Hematopoietic multipotent progenitor cell (in vitro differentiated cells): ENCODE measurements at regions not wholly inside any gene's neighbourhood (a gene's known extent, or its start where the extent isn't known, plus 50 kb on each side); places are given as distances from the start of the nearest gene placed in this dataset.

Experiments
- DNase-seq, 3 donors: peaks; one replicate each; pipeline ENCODE4 v3.0.0-alpha.2; 2011 to 2015; ENCODE audit warnings: low read depth in 2 of 3, low spot score in 2 of 3

GRCh38 chr5:117058740-117059139, 484.1 kb upstream of the SEMA6A start:
- DNase-seq = no peak

DNA sequence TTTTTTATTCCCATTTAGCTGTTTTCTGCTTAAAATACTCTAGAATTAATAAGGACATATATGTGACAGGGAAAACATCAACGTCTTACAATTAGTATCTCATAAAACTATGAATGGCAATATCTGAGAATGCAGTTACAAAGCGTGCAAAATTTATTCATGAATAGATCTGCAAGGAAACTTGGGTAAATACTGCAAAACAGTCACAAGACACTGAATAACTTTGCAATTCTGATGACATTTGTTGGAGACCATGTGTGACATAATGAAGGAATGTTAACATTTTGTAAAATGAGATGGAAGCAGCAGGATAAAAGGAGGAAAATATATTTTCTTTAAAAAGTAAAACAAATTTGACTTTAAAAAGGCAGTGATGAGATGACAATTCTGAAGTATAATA, 480.9 kb upstream of the SEMA6A start:
- no peak for DNase-seq

GRCh38 chr5:117054911-117055310, 480.3 kb upstream of the SEMA6A start:
- no peak for DNase-seq

- no peak for DNase-seq
Measured at GRCh38 chr5:117054141-117054540, 479.5 kb upstream of the SEMA6A start.

DNA sequence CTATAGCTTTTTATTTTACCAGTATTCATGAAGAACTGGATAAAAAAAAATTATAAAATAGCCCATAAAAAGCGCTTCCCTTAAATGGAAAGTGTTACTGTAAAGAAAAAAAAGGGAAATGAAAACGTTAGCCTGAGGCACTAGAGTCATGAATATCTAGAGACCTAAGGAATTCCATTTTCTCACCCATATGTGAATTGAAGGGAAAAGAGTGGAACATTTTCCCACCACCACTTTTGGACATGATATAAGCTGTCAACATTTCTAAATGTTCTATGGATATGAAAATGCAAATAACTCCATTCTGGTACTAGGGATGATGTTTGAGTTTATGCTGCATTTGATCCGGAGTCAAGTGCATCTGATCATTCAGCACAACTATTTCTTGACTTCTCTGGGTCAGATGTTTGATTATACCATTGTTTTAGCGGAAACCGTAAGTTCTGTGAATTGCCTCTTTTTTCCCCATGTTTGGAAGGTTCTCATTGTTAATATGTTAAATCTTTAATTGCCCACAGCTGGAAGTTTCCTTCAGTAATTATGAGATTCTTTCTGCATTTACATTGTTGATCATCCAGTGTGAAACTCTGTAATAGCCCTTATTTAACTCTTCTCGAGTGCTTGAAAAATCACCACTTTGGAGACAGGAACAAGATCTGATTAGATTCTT, 467.4 kb upstream of the SEMA6A start:
- no peak for DNase-seq

GRCh38 chr5:117039035-117039434, 464.4 kb upstream of the SEMA6A start:
- no peak for DNase-seq

- no peak for DNase-seq
Measured at GRCh38 chr5:117027384-117027783, 452.8 kb upstream of the SEMA6A start.

DNA sequence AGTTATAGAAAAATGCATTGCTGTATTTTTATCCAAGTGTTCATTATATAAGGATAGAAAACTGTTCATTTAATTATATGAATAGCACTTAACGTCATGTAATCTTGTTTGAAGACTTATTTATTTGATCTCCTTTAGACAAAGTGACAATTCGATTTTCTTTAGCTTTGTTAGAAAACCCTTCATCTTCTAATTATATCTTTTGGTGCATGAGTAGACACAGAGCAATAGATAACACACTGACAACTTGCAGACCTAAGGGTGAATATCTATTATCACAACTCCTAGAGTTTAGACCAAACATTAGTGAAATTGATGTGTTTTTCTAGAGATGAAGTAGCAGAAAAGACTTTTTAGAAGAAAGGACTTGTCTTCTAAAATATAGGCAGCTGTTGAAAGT, 446.4 kb upstream of the SEMA6A start:
- DNase-seq = no peak

DNA sequence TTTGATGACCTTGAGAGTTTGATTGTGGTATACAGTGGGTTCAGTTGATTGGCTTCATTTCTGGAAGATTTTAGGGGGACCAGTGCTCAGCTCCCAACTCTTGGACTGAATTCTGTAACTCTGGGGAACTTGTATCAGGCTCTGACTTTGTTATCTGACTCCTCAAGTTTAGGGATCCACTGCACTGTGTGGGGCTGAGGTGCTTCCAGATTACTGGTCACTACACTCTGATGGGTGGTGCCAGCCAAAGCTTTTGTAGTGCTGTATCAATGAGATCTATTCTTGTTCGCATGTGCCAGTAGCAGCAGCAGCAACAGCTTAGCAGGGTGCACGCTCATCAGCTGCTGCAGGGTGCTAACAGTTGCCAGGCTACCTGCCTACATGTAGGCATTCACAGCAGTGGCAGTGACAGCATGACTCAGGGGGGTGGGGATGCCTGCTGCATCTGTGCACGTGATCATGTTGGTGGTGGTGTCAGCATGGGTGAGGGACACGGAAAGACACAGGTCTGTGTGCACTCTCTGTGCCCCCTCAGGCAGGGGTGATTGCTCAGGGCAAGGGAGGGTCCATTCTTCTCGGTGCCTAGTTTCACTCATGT, 438.8 kb upstream of the SEMA6A start:
- DNase-seq = no peak

GRCh38 chr5:117010574-117010973, 436.0 kb upstream of the SEMA6A start:
- DNase-seq = no peak

- no peak for DNase-seq
Measured at GRCh38 chr5:116998024-116998423, 423.4 kb upstream of the SEMA6A start.

DNA sequence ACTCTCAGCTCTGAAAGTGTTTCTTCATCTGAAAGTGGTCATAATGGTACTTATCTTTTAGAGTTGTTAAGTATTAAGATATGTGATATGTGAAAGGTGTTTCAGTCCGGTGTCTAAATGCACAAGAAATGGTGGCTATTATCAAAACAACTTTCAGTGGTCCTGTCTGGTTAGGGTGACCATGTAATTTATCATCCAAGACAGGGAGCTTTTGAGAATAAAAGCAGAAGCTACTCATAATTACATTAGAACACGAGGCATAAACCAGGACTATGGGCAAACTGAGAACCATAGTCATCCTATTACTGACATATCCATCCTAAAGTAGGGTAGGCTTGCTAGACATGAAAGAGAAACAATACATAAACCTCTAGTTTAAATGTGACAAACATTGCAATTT, 418.1 kb upstream of the SEMA6A start:
- no peak for DNase-seq

- DNase-seq = no peak
Measured at GRCh38 chr5:116989995-116990394, 415.4 kb upstream of the SEMA6A start.

DNA sequence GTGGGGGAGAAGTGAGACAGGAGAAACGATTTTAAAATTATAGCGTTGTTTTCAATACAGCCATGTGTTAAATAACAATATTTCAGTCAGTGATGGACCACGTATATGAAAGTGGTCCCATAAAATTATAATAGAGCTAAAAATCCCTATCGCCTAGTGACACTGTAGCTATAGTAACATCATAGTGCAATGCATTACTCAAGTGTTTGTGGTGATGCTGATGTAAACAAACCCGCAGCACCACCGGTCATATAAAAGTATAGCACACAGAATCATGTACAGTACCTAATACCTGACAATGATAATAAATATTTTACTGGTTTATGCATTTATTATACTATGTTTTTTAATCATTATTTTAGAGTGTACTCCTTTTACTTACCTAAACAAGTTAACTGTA, 407.4 kb upstream of the SEMA6A start:
- no peak for DNase-seq

DNA sequence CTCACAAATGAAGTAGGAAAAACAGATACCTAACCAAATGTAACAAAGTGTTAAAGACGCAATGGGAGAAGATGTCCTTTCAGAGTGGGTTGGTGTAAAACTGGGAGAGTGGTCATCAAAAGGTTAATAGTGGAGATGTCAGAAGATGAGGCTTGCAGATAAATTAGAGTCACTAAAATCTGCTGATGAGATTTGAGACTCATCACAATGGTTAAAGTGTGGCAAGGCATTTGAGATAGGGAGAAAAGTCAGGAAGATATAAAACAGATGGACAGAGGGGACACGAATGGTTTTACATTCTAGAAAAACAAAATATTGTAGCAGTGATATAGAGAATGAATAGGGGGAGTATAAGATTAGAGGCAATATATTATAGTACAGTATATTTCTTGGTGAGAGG, 406.0 kb upstream of the SEMA6A start:
- DNase-seq = no peak

DNA sequence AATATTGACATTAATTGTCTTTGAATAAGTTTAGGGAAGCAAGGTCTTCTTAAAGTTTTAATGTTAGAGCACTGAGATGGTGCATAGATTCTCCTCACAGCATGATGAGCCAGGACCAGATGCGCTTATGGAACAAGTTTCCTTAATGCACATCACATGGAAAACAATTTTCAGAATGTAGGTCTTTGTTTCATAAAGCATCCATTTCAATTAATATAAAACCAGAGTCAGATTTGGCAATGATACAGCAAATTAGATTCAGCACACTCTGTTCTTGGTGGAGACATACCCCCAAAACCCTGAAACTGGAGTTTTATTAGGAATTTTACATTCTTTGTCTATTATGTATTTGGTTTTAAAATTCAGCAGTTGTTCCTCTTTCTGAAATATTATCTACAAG, 402.1 kb upstream of the SEMA6A start:
- no peak for DNase-seq

- no peak for DNase-seq
Measured at GRCh38 chr5:116971131-116971530, 396.5 kb upstream of the SEMA6A start.

DNA sequence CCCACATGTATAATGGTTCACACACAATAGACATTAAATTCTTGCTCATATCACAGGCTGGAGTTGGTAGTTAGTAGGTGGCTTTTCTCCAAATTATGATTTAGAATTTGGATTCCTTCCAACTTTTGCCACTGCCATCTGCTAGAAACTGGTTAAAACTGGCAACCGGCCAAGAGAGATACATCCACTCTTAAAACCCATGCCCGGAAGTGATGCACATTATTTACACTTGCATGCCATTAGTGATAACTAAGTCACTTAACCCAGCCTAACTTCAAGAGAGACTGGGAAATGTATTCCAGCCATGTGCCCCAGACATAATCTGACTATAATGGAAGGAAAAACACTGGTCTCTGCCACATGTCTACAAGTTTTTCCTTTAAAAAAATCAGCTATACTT, 395.7 kb upstream of the SEMA6A start:
- DNase-seq = no peak

DNA sequence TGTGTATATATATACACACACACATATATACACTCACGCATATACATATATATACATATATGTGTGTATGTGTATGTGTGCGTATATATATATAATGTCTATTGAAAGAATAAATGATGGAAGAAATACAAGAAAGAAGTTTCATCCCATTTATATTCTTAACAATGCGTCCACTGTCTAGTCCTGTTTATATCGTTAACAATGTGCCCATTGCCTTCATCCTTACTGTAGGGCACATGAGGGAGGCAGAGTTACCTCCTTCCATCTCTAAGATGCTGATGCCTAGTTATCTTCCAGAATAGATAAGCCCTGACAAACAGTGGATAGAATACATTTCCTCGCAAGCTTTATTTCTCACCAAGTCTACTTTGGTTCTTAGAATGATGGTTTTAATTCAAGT, 389.8 kb upstream of the SEMA6A start:
- DNase-seq = no peak

DNA sequence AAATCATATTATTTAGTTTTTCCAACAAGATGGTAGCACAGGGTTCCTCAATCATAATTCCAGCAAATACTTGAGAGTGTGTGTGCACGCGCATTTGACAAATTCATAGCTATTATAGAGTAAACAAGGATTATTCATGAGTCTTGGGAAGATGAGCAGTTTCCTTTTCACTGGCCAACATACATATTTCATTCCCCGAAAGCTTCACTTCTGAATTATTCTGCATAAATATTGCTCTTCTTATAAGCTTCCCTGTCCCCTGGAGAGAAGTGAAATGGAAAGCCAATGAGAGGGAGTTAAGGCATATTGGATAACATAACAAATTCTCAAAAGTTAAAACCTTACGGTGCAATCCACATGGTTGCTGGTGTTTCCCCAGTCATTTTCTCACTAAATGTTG, 386.4 kb upstream of the SEMA6A start:
- no peak for DNase-seq

DNA sequence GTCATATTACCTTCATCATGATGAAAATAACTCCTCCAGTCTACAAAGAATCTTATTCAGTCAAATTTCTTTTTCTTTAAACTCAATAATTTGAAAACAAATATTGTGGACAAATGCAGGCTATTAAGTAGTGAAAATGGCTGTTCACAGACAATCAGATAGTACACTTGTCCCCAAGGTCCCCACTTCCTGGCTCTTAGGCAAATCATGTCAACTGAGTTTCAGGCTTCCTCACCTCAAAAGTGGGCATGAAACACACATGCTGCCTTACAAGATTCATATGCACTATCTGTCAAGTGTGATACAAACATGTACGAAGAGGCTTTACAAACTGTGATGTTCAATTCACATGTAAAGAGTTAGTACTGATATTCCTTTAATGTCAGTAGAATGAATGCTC, 385.2 kb upstream of the SEMA6A start:
- no peak for DNase-seq

DNA sequence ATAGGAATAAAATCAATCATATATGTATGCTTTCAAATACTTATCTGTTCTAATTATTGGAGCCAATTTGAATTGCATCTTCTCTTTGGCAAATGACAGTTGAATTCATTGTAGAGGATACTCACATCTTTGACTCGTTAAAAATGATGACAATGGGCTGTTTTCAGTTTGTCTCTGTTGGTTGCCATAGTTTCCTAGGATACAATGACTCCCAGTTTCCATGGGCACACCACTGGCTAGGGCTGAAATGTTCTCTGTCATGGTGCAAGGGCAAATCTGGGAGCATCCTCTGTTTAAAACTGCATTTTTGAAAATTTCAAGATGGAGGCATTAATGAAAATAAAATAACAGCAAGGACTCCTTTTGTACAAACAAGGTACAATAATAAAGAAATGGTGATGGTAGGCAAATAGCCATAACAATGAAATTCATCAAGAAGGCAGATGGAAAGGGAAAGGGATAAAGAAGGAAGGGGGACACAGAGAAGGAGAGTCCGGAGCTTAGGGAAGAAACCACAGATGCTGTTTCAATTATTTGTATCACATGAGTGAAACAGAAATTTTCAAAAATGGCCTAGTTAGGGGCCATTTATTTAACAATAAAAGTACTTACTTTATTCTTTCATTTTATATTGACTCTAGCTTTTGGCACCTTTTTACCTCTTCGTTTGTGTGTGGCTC, 378.8 kb upstream of the SEMA6A start:
- DNase-seq = no peak
